Lung (tissue), 11 donors: ENCODE measurements at regions not wholly inside any gene's neighbourhood (a gene's known extent, or its start where the extent isn't known, plus 50 kb on each side); places are given as distances from the start of the nearest gene placed in this dataset.
"Not testable (repeated sequence)": the region's sequence is repeated elsewhere in the genome, so short reads cannot be mapped to it uniquely, and the experiment has no call there.

Source experiments
- ATAC-seq: fragments of 200-7000 bp; cut with Tn5 transposase; one replicate; pipeline ENCODE4 v1.9.1; 2020; ENCODE audit warnings: moderate number of reproducible peaks; ENCODE audit not compliant: insufficient read depth, low FRiP score
- DNase-seq, 3 donors: peaks; one replicate each; pipeline ENCODE4 v3.0.0-alpha.2; 2013 to 2017
- H3K27ac ChIP-seq, 2 donors: one replicate each; pipeline ENCODE4 v1.5.1; 2013; ENCODE audit warnings: mild to moderate bottlenecking in 2 of 2, moderate library complexity in 2 of 2, control low read depth in 1 of 2, inconsistent platforms in 1 of 2, low read depth in 1 of 2, low read length in 1 of 2
- H3K27me3 ChIP-seq, 3 donors: one replicate each; pipeline ENCODE4 v1.5.1; 2013; ENCODE audit warnings: low read length in 2 of 3; ENCODE audit not compliant: control insufficient read depth in 3 of 3, insufficient read depth in 3 of 3
- H3K36me3 ChIP-seq, 4 donors: one replicate each; pipeline ENCODE4 v1.5.1; 2013; ENCODE audit warnings: low read length in 4 of 4, mild to moderate bottlenecking in 1 of 4, moderate library complexity in 1 of 4; ENCODE audit not compliant: control insufficient read depth in 4 of 4, insufficient read depth in 4 of 4
- H3K4me1 ChIP-seq, 5 donors: one replicate each; pipeline ENCODE4 v1.5.1; 2013; ENCODE audit warnings: low read length in 5 of 5, mild to moderate bottlenecking in 2 of 5, moderate library complexity in 1 of 5; ENCODE audit not compliant: control insufficient read depth in 5 of 5, insufficient read depth in 5 of 5
- H3K4me3 ChIP-seq: one replicate; pipeline ENCODE4 v1.5.1; 2013; ENCODE audit warnings: mild to moderate bottlenecking, control low read depth, moderate library complexity
- H3K9ac ChIP-seq, 2 donors: one replicate each; pipeline ENCODE4 v1.5.1; 2013; ENCODE audit warnings: low read length in 2 of 2, control low read depth in 1 of 2; ENCODE audit not compliant: insufficient read depth in 1 of 2
- H3K9me3 ChIP-seq, 4 donors: one replicate each; pipeline ENCODE4 v1.5.1; 2013; ENCODE audit warnings: low read length in 3 of 4, mild to moderate bottlenecking in 1 of 4, moderate library complexity in 1 of 4; ENCODE audit not compliant: control insufficient read depth in 4 of 4, insufficient read depth in 3 of 4
- WGBS, 2 donors: extraction: QIAGEN DNeasy Blood & Tissue Kit; methylation state at CpG; one replicate each; pipeline ENCODE4 v1.1.7; 2013; 5-methylcytosine and 5-hydroxymethylcytosine counted together
- TF ChIP-seq, protein P1 (sequence below): IDR thresholded peaks from 2 replicates; pipeline ENCODE4 v1.5.1; 2012; ENCODE audit warnings: mild to moderate bottlenecking; ENCODE audit errors: control extremely low read depth, extremely low read depth
- donor health status: control.
- donor health status: control.
- donor health status: Bipolar disorder and iron deficiency.
- donor health status: healthy.
- donor health status: DM: yes; HTN: yes; CAD: no.

DNA sequence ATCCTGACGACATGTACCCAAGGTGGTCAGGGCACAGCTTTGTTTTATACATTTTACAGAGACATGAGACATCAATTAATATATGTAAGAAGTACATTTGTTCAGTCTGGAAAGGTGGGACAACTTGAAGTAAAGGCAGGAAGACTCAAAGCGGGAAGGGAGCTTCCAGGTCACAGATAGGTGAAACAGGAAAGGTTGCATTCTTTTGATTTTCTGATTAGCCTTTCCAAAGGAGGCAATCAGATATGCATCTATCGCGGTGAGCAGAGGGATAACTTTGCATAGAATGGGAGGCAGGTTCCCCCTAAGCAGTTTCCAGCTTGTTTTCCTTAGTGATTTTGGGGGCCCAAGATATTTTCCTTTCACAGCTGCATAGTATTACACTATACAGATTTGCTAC, 358.4 kb downstream of the GLUD2 start:
- Histone ChIP-seq H3K27ac (no peak overlapping the region), H3K27me3 (no peaks in the 10 kb centered on the region), H3K4me1 (no peaks in the 10 kb centered on the region), H3K9me3 (peaks cover 0 to 4% (median 0%) of the 10 kb centered on the region in 4 donors), H3K36me3 (no peaks in the 10 kb centered on the region), H3K4me3 (no peak overlapping the region), H3K9ac (no peak overlapping the region)
- DNase-seq (no peak), ATAC-seq (no peak)
- WGBS, 2 donors: 28 to 29% methylated on average over 4 of the region's 4 CpGs
- TF ChIP-seq, protein P1, sequence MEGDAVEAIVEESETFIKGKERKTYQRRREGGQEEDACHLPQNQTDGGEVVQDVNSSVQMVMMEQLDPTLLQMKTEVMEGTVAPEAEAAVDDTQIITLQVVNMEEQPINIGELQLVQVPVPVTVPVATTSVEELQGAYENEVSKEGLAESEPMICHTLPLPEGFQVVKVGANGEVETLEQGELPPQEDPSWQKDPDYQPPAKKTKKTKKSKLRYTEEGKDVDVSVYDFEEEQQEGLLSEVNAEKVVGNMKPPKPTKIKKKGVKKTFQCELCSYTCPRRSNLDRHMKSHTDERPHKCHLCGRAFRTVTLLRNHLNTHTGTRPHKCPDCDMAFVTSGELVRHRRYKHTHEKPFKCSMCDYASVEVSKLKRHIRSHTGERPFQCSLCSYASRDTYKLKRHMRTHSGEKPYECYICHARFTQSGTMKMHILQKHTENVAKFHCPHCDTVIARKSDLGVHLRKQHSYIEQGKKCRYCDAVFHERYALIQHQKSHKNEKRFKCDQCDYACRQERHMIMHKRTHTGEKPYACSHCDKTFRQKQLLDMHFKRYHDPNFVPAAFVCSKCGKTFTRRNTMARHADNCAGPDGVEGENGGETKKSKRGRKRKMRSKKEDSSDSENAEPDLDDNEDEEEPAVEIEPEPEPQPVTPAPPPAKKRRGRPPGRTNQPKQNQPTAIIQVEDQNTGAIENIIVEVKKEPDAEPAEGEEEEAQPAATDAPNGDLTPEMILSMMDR: no peak

DNA sequence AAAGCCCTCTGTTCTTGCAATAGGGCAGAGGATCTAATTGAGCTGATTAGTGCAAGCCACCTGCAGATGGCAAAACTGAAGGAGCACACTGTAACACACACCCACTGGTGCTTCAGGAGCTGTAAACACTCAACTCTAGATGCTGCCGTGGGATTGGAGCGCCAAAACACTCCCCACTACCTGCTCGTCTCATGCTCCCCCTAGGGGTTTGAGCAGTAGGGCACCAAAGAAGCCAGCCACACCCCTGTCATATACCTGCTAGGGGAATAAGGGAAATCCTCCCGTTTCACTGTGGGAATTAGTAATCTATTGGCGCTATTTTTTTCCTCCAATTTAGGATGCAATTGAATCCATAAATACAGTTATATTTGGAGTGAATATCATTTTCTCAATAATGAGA, 360.2 kb downstream of the GLUD2 start:
- Histone ChIP-seq H3K4me3 (no peak overlapping the region), H3K9me3 (no peaks in the 10 kb centered on the region), H3K4me1 (no peaks in the 10 kb centered on the region), H3K27me3 (no peaks in the 10 kb centered on the region), H3K9ac (no peak overlapping the region), H3K27ac (no peak overlapping the region), H3K36me3 (no peaks in the 10 kb centered on the region)
- ATAC-seq (no peak), DNase-seq (no peak)
- WGBS, 2 donors: 65 to 83% methylated on average over 5 of the region's 5 CpGs
- TF ChIP-seq, protein P1: no peak

DNA sequence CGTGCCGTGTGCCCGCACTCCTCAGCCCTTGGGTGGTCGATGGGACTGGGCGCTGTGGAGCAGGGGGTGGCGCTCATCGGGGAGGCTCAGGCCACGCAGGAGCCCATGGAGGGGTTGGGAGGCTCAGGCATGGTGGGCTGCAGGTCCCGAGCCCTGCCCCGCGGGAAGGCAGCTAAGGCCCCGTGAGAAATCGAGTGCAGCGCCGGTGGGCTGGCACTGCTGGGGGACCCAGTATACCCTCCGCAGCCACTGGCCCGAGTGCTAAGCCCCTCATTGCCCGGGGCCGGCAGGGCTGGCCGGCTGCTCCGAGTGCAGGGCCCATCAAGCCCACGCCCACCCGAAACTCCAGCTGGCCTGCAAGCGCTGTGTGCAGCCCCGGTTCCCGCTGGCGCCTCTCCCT, 384.1 kb downstream of the GLUD2 start:
- not testable (repeated sequence) for DNase-seq
- WGBS, 2 donors: 95 to 98% methylated on average over 15 to 27 of the region's 27 CpGs

DNA sequence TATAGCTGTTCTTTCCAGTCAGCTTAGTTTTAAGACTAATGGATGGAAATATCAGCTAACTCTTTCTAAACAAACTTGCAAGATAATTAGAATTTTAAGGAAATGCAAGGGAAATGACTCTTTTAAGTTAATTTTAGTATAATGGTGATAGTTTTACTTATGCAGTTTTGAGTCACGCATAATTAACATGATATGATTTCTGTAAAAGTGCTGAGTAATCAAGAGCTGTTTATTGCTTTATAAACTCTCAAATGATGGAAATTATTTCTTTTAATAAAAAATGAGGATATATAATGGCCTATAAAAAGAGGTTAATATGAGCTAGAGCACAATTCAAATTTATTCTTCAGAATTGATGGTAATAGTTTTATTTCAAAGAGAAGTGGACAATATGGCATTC, 385.9 kb downstream of the GLUD2 start:
- H3K4me3 ChIP-seq: no peak overlapping the region
- no peak overlapping the region for H3K9ac ChIP-seq
- TF ChIP-seq, protein P1: no peak
- H3K4me1 ChIP-seq: no peaks in the 10 kb centered on the region
- H3K36me3 ChIP-seq: no peaks in the 10 kb centered on the region
- no peak for ATAC-seq
- H3K27ac ChIP-seq: no peak overlapping the region
- 93 to 100% methylated on average over 1 of the region's 1 CpG for WGBS, 2 donors
- H3K9me3 ChIP-seq: no peaks in the 10 kb centered on the region
- no peaks in the 10 kb centered on the region for H3K27me3 ChIP-seq
- DNase-seq: no peak

More for the DNA sequence above, 384.1 kb downstream of the GLUD2 start:
- H3K4me1 ChIP-seq, H3K36me3 ChIP-seq, ATAC-seq, H3K9me3 ChIP-seq, H3K27ac ChIP-seq, H3K9ac ChIP-seq, H3K27me3 ChIP-seq, H3K4me3 ChIP-seq: not testable (repeated sequence)

DNA sequence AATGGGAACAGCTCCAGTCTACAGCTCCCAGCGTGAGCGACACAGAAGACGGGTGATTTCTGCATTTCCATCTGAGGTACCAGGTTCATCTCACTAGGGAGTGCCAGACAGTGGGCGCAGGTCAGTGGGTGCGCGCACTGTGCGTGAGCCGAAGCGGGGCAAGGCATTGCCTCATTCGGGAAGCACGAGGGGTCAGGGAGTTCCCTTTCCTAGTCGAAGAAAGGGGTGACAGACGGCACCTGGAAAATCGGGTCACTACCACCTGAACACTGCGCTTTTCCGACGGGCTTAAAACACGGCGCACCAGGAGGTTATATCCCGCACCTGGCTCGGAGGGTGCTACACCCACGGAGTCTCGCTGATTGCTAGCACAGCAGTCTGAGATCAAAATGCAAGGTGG, 390.3 kb downstream of the GLUD2 start:
- H3K4me3 ChIP-seq, H3K4me1 ChIP-seq, DNase-seq, ATAC-seq, H3K27me3 ChIP-seq, H3K9me3 ChIP-seq, H3K27ac ChIP-seq, H3K9ac ChIP-seq, H3K36me3 ChIP-seq: not testable (repeated sequence)
- WGBS, 2 donors: 95 to 99% methylated on average over 11 to 23 of the region's 23 CpGs
